Colonic mucosa (tissue), 4 donors: ENCODE measurements at regions not wholly inside any gene's neighbourhood (a gene's known extent, or its start where the extent isn't known, plus 50 kb on each side); places are given as distances from the start of the nearest gene placed in this dataset.

ENCODE experiments used
- DNase-seq: peaks from one replicate; pipeline ENCODE4 v3.0.0-alpha.2; 2020
- H3K27ac ChIP-seq: fragments of 200-600 bp; one replicate; pipeline ENCODE4 v1.8.0; 2021
- H3K27me3 ChIP-seq: fragments of 200-600 bp; one replicate; pipeline ENCODE4 v1.8.0; 2021
- H3K36me3 ChIP-seq: fragments of 200-600 bp; one replicate; pipeline ENCODE4 v1.8.0; 2021
- H3K4me1 ChIP-seq: fragments of 200-600 bp; one replicate; pipeline ENCODE4 v1.8.0; 2021; ENCODE audit warnings: mild to moderate bottlenecking
- H3K4me3 ChIP-seq: fragments of 200-600 bp; one replicate; pipeline ENCODE4 v1.8.0; 2021
- H3K9ac ChIP-seq, 2 donors: one replicate each; pipeline ENCODE4 v1.7.0; 2013; ENCODE audit warnings: control low read depth in 2 of 2, low read depth in 2 of 2, low read length in 2 of 2
- H3K9me3 ChIP-seq: fragments of 200-600 bp; one replicate; pipeline ENCODE4 v1.8.0; 2021
- CTCF ChIP-seq: fragments of 200-600 bp; IDR thresholded peaks from one replicate; pipeline ENCODE4 v1.8.0; 2022; ENCODE audit warnings: antibody characterized with exemption, mild to moderate bottlenecking
- intact Hi-C: fragments of 100-400 bp; cut with DNase I; formaldehyde crosslinking; loops from one replicate; pipeline ENCODE4 v1.14.1; 2022
- donor health status: healthy.
- donor health status: DM: no; HTN: no; CAD: no.
- donor health status: DM: no; HTN: no; CAD: no.

GRCh38 chr9:13750639-13751038 is 471.1 kb upstream of the MPDZ start:
- H3K27ac ChIP-seq: no peak overlapping the region
- H3K27me3 ChIP-seq: no peaks in the 10 kb centered on the region
- H3K9ac ChIP-seq: no peak overlapping the region
- no peak overlapping the region for H3K4me3 ChIP-seq
- no peaks in the 10 kb centered on the region for H3K9me3 ChIP-seq
- no peaks in the 10 kb centered on the region for H3K4me1 ChIP-seq
- intact Hi-C loops: no loop called here
- no peaks in the 10 kb centered on the region for H3K36me3 ChIP-seq
- no peak for DNase-seq
- TF ChIP-seq CTCF: no peak

GRCh38 chr9:13750061-13750460 is 470.6 kb upstream of the MPDZ start:
- intact Hi-C loops: no loop called here
- H3K27me3 ChIP-seq: no peaks in the 10 kb centered on the region
- no peak overlapping the region for H3K9ac ChIP-seq
- no peak overlapping the region for H3K27ac ChIP-seq
- DNase-seq: no peak
- H3K9me3 ChIP-seq: no peaks in the 10 kb centered on the region
- no peak for TF ChIP-seq CTCF
- H3K36me3 ChIP-seq: no peaks in the 10 kb centered on the region
- no peak overlapping the region for H3K4me3 ChIP-seq
- no peaks in the 10 kb centered on the region for H3K4me1 ChIP-seq

DNA sequence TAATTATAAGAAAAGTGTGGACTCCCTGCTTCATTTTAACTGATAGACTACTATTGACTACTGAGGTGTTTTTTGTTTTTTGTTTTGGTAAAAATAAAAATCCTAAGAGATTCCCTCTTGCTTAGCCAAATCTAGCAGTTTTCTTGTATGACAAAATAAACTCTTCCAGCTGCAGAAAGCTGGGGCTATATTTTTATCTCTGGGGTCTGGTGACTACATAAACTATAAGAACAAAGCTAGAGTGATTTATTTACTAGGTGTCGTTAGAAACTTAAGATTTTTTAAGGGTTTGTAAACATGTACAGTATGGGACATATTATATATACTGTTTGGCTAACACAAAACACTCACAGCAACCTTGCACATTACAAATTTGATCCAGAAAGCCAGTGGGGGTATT is 467.4 kb upstream of the MPDZ start:
- no peak for DNase-seq
- Histone ChIP-seq H3K27ac (no peak overlapping the region), H3K4me1 (no peaks in the 10 kb centered on the region), H3K27me3 (no peaks in the 10 kb centered on the region), H3K9ac (no peak overlapping the region), H3K4me3 (no peak overlapping the region), H3K36me3 (no peaks in the 10 kb centered on the region), H3K9me3 (no peaks in the 10 kb centered on the region)
- no peak for TF ChIP-seq CTCF
- intact Hi-C loops: loop anchor here (10.0 kb wide), 1 partner anchor 62 kb away; no protein-coding TSS in a partner anchor

GRCh38 chr9:13744261-13744901 is 464.9 kb upstream of the MPDZ start:
- Histone ChIP-seq H3K27me3 (no peaks in the 10 kb centered on the region), H3K9ac (no peak overlapping the region), H3K4me3 (no peak overlapping the region), H3K4me1 (no peaks in the 10 kb centered on the region), H3K27ac (no peak overlapping the region), H3K36me3 (no peaks in the 10 kb centered on the region), H3K9me3 (no peaks in the 10 kb centered on the region)
- no peak for DNase-seq
- TF ChIP-seq CTCF: no peak
- intact Hi-C loops: loop anchor here (10.0 kb wide), 1 partner anchor 60 kb away; no protein-coding TSS in a partner anchor

GRCh38 chr9:13737885-13738284 is 458.4 kb upstream of the MPDZ start:
- Histone ChIP-seq H3K4me3 (no peak overlapping the region), H3K4me1 (no peaks in the 10 kb centered on the region), H3K27me3 (no peaks in the 10 kb centered on the region), H3K9me3 (no peaks in the 10 kb centered on the region), H3K9ac (no peak overlapping the region), H3K36me3 (no peaks in the 10 kb centered on the region), H3K27ac (no peak overlapping the region)
- intact Hi-C loops: no loop called here
- no peak for DNase-seq
- no peak for TF ChIP-seq CTCF
